Calu3 (cell line): ENCODE measurements at regions not wholly inside any gene's neighbourhood (a gene's known extent, or its start where the extent isn't known, plus 50 kb on each side); places are given as distances from the start of the nearest gene placed in this dataset.

ENCODE experiments used
- BruUV-seq: library from RNA; stranded (reverse); fragments of 400-500 nt; replicated peaks from 2 replicates; lab custom pipeline; 2021; lab: Mats Ljungman, UMichigan
- CTCF ChIA-PET: fragments of 300-600 bp; sonication (Branson Sonifier 250); formaldehyde crosslinking; loops from one replicate; lab custom pipeline; 2022; ENCODE audit warnings: antibody characterized with exemption; lab: Charles Lee
- DNase-seq: peaks from one replicate; pipeline ENCODE4 v3.0.0; 2022
- H3K27ac Mint-ChIP-seq: one replicate; pipeline ENCODE4 v1.8.0; 2022; ENCODE audit warnings: mixed read lengths; ENCODE audit not compliant: unreplicated experiment
- H3K27me3 Mint-ChIP-seq: one replicate; pipeline ENCODE4 v1.8.0; 2022; ENCODE audit warnings: mixed read lengths; ENCODE audit not compliant: unreplicated experiment
- H3K36me3 Mint-ChIP-seq: one replicate; pipeline ENCODE4 v1.8.0; 2022; ENCODE audit warnings: mild to moderate bottlenecking, moderate library complexity, mixed read lengths; ENCODE audit not compliant: insufficient read depth, unreplicated experiment
- H3K4me1 Mint-ChIP-seq: one replicate; pipeline ENCODE4 v1.8.0; 2022; ENCODE audit warnings: mild to moderate bottlenecking, low read depth, mixed read lengths; ENCODE audit not compliant: unreplicated experiment
- H3K4me3 Mint-ChIP-seq: one replicate; pipeline ENCODE4 v1.8.0; 2022; ENCODE audit warnings: mild to moderate bottlenecking, low read depth, moderate library complexity, mixed read lengths; ENCODE audit not compliant: unreplicated experiment
- H3K9me3 Mint-ChIP-seq: one replicate; pipeline ENCODE4 v1.8.0; 2022; ENCODE audit warnings: low read depth, mixed read lengths; ENCODE audit not compliant: unreplicated experiment
- intact Hi-C: fragments of 100-400 bp; cut with micrococcal nuclease; formaldehyde crosslinking; loops from one replicate; pipeline ENCODE4 v1.10.0; 2022; ENCODE audit not compliant: unreplicated experiment
- TF ChIP-seq, protein P1 (sequence below): fragments of 200-600 bp; IDR thresholded peaks from one replicate; pipeline ENCODE4 v1.8.0; 2022; ENCODE audit warnings: antibody characterized with exemption; ENCODE audit not compliant: unreplicated experiment

DNA sequence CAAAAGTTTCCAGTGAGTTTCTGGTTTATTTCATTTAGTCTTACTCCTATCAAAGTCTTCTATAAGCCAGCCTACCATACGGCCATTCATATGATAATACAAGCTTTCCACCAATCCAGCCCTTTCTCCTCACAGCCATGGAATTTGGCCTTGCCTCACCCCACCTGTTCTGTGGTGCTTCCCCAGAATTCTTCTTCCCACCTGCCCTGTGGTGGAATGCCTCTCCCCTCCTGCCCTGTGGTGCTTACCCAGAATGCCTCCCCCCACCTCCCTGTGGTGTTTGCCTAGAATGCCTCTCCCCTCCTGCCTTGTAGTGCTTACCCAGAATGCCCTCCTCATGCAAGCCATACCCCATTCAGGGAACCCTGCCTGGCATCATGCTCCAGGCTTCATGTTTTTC is 90.3 kb upstream of the APC start:
- intact Hi-C loops, result no loop called here
- no peaks in the 10 kb centered on the region for H3K9me3 Mint-ChIP-seq
- no TSS peak for BruUV-seq
- no peak overlapping the region for H3K4me3 Mint-ChIP-seq
- TF ChIP-seq, protein P1, sequence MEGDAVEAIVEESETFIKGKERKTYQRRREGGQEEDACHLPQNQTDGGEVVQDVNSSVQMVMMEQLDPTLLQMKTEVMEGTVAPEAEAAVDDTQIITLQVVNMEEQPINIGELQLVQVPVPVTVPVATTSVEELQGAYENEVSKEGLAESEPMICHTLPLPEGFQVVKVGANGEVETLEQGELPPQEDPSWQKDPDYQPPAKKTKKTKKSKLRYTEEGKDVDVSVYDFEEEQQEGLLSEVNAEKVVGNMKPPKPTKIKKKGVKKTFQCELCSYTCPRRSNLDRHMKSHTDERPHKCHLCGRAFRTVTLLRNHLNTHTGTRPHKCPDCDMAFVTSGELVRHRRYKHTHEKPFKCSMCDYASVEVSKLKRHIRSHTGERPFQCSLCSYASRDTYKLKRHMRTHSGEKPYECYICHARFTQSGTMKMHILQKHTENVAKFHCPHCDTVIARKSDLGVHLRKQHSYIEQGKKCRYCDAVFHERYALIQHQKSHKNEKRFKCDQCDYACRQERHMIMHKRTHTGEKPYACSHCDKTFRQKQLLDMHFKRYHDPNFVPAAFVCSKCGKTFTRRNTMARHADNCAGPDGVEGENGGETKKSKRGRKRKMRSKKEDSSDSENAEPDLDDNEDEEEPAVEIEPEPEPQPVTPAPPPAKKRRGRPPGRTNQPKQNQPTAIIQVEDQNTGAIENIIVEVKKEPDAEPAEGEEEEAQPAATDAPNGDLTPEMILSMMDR, result no peak
- no peak overlapping the region for H3K27ac Mint-ChIP-seq
- H3K36me3 Mint-ChIP-seq, result no peaks in the 10 kb centered on the region
- CTCF ChIA-PET, result no interaction called here
- H3K4me1 Mint-ChIP-seq, result no peaks in the 10 kb centered on the region
- H3K27me3 Mint-ChIP-seq, result peaks cover 13% of the 10 kb centered on the region
- DNase-seq, result no peak

DNA sequence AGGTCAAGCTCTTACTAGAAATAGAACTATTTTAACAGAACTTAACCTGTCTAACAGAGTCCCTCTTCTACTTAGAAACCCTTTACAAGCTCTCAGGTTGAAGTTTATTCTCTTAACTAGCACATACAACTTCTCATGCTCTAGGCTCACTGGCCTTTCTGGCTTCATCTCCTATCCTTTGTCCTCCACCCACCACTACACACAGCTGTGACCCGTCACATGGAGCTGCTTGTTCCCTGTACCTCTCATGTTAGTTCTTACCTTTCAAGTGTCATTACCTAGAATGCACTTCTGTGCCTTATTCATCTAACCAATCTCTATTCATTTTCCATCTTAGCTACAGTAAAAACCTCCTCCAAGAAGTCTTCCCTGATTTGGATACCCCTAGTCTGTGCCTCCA is 89.4 kb upstream of the APC start:
- DNase-seq, result no peak
- TF ChIP-seq, protein P1, result no peak
- no peaks in the 10 kb centered on the region for H3K9me3 Mint-ChIP-seq
- BruUV-seq, result no TSS peak
- no peaks in the 10 kb centered on the region for H3K4me1 Mint-ChIP-seq
- H3K27ac Mint-ChIP-seq, result no peak overlapping the region
- peaks cover 13% of the 10 kb centered on the region for H3K27me3 Mint-ChIP-seq
- CTCF ChIA-PET, result no interaction called here
- no peaks in the 10 kb centered on the region for H3K36me3 Mint-ChIP-seq
- intact Hi-C loops, result no loop called here
- no peak overlapping the region for H3K4me3 Mint-ChIP-seq

DNA sequence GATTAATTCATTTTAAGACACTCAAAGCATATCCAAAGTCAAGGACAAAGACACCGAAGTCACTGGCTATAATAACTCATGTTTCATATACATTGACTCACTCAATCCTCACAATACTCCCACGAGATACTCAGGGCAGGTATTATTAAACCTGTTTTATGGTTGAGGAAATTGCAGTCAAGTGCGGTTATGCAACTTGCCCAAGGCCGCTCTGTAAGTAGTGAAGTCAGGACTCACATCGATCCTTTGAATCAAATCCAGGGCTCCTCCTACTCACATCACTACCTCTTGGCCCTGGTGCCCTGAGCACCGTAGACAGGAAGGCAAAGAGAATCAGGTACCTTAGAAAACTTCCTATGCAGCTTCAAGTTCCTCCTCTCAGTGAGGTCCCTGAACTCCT is 87.8 kb upstream of the APC start:
- Mint-ChIP-seq H3K27me3 (peaks cover 6% of the 10 kb centered on the region), H3K27ac (no peak overlapping the region), H3K9me3 (no peaks in the 10 kb centered on the region), H3K4me1 (no peaks in the 10 kb centered on the region), H3K4me3 (no peak overlapping the region), H3K36me3 (no peaks in the 10 kb centered on the region)
- no TSS peak for BruUV-seq
- TF ChIP-seq, protein P1, result no peak
- intact Hi-C loops, result no loop called here
- peak; percentile 43 for DNase-seq
- CTCF ChIA-PET, result no interaction called here

DNA sequence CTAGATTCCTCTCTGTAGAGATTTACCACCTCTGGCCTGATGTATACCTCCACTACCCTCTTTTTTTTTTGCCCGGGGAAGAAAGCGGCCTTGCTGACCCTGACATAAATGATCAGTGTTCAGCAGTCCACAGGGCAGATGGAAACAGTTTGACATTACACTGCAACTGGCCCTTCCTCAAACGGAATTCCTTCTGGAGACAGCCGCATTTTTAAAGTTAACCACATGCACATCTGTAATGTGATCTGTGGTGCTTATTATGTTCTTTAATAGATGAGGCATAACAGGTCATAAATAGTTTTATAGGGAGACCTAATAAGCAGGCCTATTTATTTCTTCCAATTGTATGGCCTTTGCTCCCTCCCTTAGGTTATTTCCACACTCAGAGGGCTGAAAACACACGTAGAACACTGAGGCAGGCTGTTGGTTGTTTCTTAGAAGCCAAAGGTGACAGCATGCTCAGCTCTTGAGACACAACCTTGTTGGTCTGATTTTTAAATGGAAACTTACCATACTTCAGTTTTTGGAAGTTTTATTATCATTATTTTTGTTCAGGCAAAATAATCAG is 84.0 kb upstream of the APC start:
- no peak for DNase-seq
- intact Hi-C loops, result no loop called here
- no TSS peak for BruUV-seq
- Mint-ChIP-seq H3K9me3 (no peaks in the 10 kb centered on the region), H3K4me3 (no peak overlapping the region), H3K36me3 (no peaks in the 10 kb centered on the region), H3K27me3 (no peaks in the 10 kb centered on the region), H3K4me1 (no peaks in the 10 kb centered on the region), H3K27ac (no peak overlapping the region)
- TF ChIP-seq, protein P1, result no peak
- CTCF ChIA-PET, result no interaction called here
